Type B pancreatic cell (in vitro differentiated cells): ENCODE measurements at regions not wholly inside any gene's neighbourhood (a gene's known extent, or its start where the extent isn't known, plus 50 kb on each side); places are given as distances from the start of the nearest gene placed in this dataset.
"Not testable (repeated sequence)": the region's sequence is repeated elsewhere in the genome, so short reads cannot be mapped to it uniquely, and the experiment has no call there.

ENCODE experiments used
- DNase-seq: peaks from one replicate; pipeline ENCODE4 v3.0.0; 2021; ENCODE audit warnings: mixed read lengths; ENCODE audit not compliant: unreplicated experiment; ENCODE audit errors: extremely low spot score
- H3K27ac Mint-ChIP-seq: 2 replicates; pipeline ENCODE4 v1.8.0; 2021; ENCODE audit warnings: mild to moderate bottlenecking, mixed read lengths
- H3K27me3 Mint-ChIP-seq: 2 replicates; pipeline ENCODE4 v1.8.0; 2021; ENCODE audit warnings: mixed read lengths
- H3K36me3 Mint-ChIP-seq: 2 replicates; pipeline ENCODE4 v1.8.0; 2021; ENCODE audit warnings: mixed read lengths
- H3K4me1 Mint-ChIP-seq: one replicate; pipeline ENCODE4 v1.8.0; 2021; ENCODE audit warnings: mixed read lengths; ENCODE audit not compliant: unreplicated experiment
- H3K4me3 Mint-ChIP-seq: 2 replicates; pipeline ENCODE4 v1.8.0; 2021; ENCODE audit warnings: mild to moderate bottlenecking, mixed read lengths
- H3K9me3 Mint-ChIP-seq: 2 replicates; pipeline ENCODE4 v1.8.0; 2021; ENCODE audit warnings: mixed read lengths
- CTCF ChIP-seq: fragments of 200-600 bp; sonication (generic); conservative IDR thresholded peaks from 2 replicates; pipeline ENCODE4 v1.5.0; 2021; ENCODE audit warnings: antibody characterized with exemption, mild to moderate bottlenecking

- no peak for DNase-seq
- H3K4me3 Mint-ChIP-seq: no peak overlapping the region
- TF ChIP-seq CTCF: no peak
- peaks cover 13% of the 10 kb centered on the region for H3K9me3 Mint-ChIP-seq
- no peak overlapping the region for H3K27ac Mint-ChIP-seq
- peaks cover 35% of the 10 kb centered on the region for H3K27me3 Mint-ChIP-seq
- H3K36me3 Mint-ChIP-seq: no peaks in the 10 kb centered on the region
- no peaks in the 10 kb centered on the region for H3K4me1 Mint-ChIP-seq
These were observed 283.8 kb downstream of the GATA3 start for GRCh38 chr10:8338177-8338766.

- no peak overlapping the region for H3K4me3 Mint-ChIP-seq
- TF ChIP-seq CTCF: no peak
- no peaks in the 10 kb centered on the region for H3K36me3 Mint-ChIP-seq
These were observed 290.3 kb downstream of the GATA3 start for GRCh38 chr10:8344756-8345155.

GRCh38 chr10:8346861-8347260 lies 292.4 kb downstream of the GATA3 start:
- H3K27ac Mint-ChIP-seq: no peak overlapping the region
- no peaks in the 10 kb centered on the region for H3K36me3 Mint-ChIP-seq
- H3K9me3 Mint-ChIP-seq: peaks cover 6% of the 10 kb centered on the region
- H3K27me3 Mint-ChIP-seq: peaks cover 6% of the 10 kb centered on the region
- H3K4me1 Mint-ChIP-seq: peaks cover 8% of the 10 kb centered on the region
- H3K4me3 Mint-ChIP-seq: no peak overlapping the region
- TF ChIP-seq CTCF: no peak
- DNase-seq: no peak

More at GRCh38 chr10:8344756-8345155, 290.3 kb downstream of the GATA3 start:
- Mint-ChIP-seq H3K27me3 (peaks cover 17% of the 10 kb centered on the region), H3K4me1 (peaks cover 4% of the 10 kb centered on the region), H3K9me3 (peaks cover 19% of the 10 kb centered on the region), H3K27ac (no peak overlapping the region)
- DNase-seq: no peak

GRCh38 chr10:8347614-8348013 lies 293.1 kb downstream of the GATA3 start:
- peak overlapping the region; percentile 30 for H3K27ac Mint-ChIP-seq
- not testable (repeated sequence) for H3K36me3 Mint-ChIP-seq, H3K27me3 Mint-ChIP-seq, DNase-seq, H3K9me3 Mint-ChIP-seq, H3K4me3 Mint-ChIP-seq
- peaks cover 14% of the 10 kb centered on the region for H3K4me1 Mint-ChIP-seq

GRCh38 chr10:8349610-8350249 lies 295.2 kb downstream of the GATA3 start:
- Mint-ChIP-seq H3K27ac (peak overlapping the region; percentile 77), H3K4me3 (peak overlapping the region; percentile 7), H3K36me3 (no peaks in the 10 kb centered on the region), H3K4me1 (peaks cover 16% of the 10 kb centered on the region), H3K27me3 (peaks cover 5% of the 10 kb centered on the region), H3K9me3 (peaks cover 6% of the 10 kb centered on the region)
- no peak for TF ChIP-seq CTCF
- no peak for DNase-seq

GRCh38 chr10:8350250-8350967 lies 295.9 kb downstream of the GATA3 start:
- no peaks in the 10 kb centered on the region for H3K36me3 Mint-ChIP-seq
- H3K27me3 Mint-ChIP-seq: peaks cover 7% of the 10 kb centered on the region
- TF ChIP-seq CTCF: no peak
- peak overlapping the region; percentile 77 for H3K27ac Mint-ChIP-seq
- H3K9me3 Mint-ChIP-seq: peaks cover 6% of the 10 kb centered on the region
- H3K4me3 Mint-ChIP-seq: peak overlapping the region; percentile 7
- no peak for DNase-seq
- peaks cover 16% of the 10 kb centered on the region for H3K4me1 Mint-ChIP-seq
